ENCODE measurements at regions not wholly inside any gene's neighbourhood (a gene's known extent, or its start where the extent isn't known, plus 50 kb on each side); places are given as distances from the start of the nearest gene placed in this dataset.
"Not testable (repeated sequence)": the region's sequence is repeated elsewhere in the genome, so short reads cannot be mapped to it uniquely, and the experiment has no call there.

DNA sequence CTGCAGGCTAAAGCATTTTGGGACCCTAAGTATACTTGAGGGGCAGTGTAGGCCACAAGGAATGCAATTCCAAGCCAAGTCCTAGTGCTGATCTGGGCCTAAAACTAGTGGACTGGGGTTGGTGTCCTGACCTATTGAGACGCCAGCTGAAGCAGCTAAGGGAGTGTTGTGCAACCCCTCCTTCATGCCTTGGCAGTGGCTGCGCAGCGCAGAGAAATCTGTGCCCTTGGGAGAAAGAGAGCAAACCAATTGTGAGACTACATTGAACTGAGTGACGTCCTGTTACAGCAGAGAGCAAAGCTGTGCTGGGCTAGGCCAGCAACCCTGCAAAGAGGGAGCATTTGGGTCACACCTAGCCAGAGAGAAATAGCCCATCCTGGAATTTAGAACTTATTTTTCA is 2715.0 kb upstream of the PCDH20 start:
- no peak for TF ChIP-seq CTCF (conservative IDR thresholded peaks at IDR 0.05; ENCODE audit: low read depth, low read length)
- no peak overlapping the region for H3K4me3 ChIP-seq (ENCODE audit: low read depth, low read length)
- DNase-seq (ENCODE audit: low read depth) = no peak

GRCh38 chr13:64130171-64130570 is 2714.5 kb upstream of the PCDH20 start:
- no peak overlapping the region for H3K4me3 ChIP-seq (ENCODE audit: low read depth, low read length)
- DNase-seq (ENCODE audit: low read depth) = no peak
- no peak for TF ChIP-seq CTCF (conservative IDR thresholded peaks at IDR 0.05; ENCODE audit: low read depth, low read length)

DNA sequence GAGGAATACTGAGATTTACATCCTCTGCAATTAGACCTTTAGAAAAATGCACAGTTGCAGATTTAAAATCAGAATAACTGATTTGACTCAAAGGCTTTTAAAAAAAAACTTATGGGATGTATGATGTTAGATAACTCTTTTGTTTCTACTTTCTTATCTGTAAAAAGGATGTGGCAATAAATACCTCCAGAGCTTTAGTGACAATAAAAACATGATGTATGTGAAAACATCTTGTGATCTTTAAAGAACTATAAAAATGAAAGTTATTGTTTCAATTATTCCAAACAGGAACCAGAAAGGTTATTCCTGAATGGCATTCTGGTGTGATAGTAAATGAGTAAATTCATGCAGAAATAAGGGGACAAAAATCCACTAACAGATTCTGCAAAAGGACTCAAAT is 2712.2 kb upstream of the PCDH20 start:
- no peak for DNase-seq (ENCODE audit: low read depth)
- no peak overlapping the region for H3K4me3 ChIP-seq (ENCODE audit: low read depth, low read length)
- TF ChIP-seq CTCF (conservative IDR thresholded peaks at IDR 0.05; ENCODE audit: low read depth, low read length) = no peak

- H3K4me3 ChIP-seq (ENCODE audit: low read depth, low read length) = no peak overlapping the region
- DNase-seq (ENCODE audit: low read depth) = no peak
- TF ChIP-seq CTCF (conservative IDR thresholded peaks at IDR 0.05; ENCODE audit: low read depth, low read length) = no peak
Observed at GRCh38 chr13:64127192-64127591, 2711.5 kb upstream of the PCDH20 start.

- not testable (repeated sequence) for H3K4me3 ChIP-seq (ENCODE audit: low read depth, low read length); DNase-seq (ENCODE audit: low read depth)
Observed at GRCh38 chr13:64121023-64121709, 2705.5 kb upstream of the PCDH20 start.

- TF ChIP-seq CTCF (conservative IDR thresholded peaks at IDR 0.05; ENCODE audit: low read depth, low read length) = no peak
- no peak for DNase-seq (ENCODE audit: low read depth)
- H3K4me3 ChIP-seq (ENCODE audit: low read depth, low read length) = no peak overlapping the region
Observed at GRCh38 chr13:64099994-64100393, 2684.3 kb upstream of the PCDH20 start.

DNA sequence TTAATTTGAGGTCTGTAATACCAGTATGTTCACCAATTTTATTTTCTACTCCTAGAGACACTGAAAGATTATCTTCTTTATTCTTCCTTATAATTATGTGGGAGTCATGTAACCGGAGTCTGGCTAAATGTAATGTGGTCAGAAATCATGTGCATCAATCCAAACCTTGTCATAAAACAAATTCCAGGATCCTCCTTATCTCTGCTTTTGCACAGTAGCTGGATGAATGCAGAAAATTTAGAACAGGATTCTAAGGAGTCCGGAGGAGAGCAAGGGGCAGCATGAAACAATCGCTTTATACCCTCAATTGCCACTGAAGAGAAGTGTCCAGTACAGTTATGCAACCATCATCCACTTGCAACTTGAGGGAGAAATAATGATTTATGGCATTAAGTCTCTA is 2674.7 kb upstream of the PCDH20 start:
- no peak for TF ChIP-seq CTCF (conservative IDR thresholded peaks at IDR 0.05; ENCODE audit: low read depth, low read length)
- no peak for DNase-seq (ENCODE audit: low read depth)
- no peak overlapping the region for H3K4me3 ChIP-seq (ENCODE audit: low read depth, low read length)
